ENCODE measurements at regions not wholly inside any gene's neighbourhood (a gene's known extent, or its start where the extent isn't known, plus 50 kb on each side); places are given as distances from the start of the nearest gene placed in this dataset.

DNA sequence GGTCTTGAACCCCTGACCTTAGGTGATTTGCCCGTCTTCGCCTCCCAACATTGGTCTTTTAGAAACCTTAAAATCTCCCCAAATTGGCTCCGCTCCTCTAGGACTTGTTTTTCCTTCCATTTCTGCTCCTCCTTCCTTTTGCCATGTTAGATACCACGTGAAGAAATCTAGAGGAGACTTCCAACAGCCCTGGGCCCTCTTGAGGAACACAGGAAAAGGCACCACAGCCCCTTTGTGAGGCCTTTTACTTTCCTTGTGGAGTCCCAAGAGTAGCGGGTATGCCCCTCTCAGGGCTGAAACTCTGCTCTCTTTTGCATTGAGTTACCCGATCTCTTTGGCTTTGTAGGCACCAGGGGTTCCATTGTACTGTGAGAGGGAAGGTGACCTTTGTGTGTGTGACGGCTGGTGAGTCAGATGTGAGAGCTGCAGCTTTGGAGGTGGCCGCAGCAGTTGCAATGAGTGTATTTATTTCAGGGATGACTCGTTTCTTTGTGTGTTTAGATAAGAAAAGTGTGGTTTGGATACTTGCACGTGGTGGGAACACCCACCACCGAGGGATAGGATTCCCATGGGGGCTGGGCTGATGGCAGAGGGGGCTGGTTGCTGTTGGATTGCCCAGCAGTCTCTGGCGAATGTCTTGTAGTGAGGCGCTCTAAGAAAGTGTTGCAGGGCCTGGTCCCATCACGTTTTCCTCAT, 218.4 kb upstream of the HS6ST1 start (continued):
- TF ChIP-seq ZNF280D (CRISPR knock-in tag; IDR thresholded peaks at IDR 0.05) (no peak), TCF7 (IDR thresholded peaks at IDR 0.05; ENCODE audit: low read depth) (peak; percentile 31; the same call in 1 of the 2 replicates), ZNF773 (CRISPR knock-in tag; IDR thresholded peaks at IDR 0.05; ENCODE audit: borderline replicate concordance) (no peak), KDM3A (CRISPR knock-in tag; IDR thresholded peaks at IDR 0.05; ENCODE audit: low read depth) (no peak), HDAC1 (CRISPR knock-in tag; IDR thresholded peaks at IDR 0.05) (no peak), FOXA1 (IDR thresholded peaks at IDR 0.05) (no peak), FOXA1 (CRISPR knock-in tag; IDR thresholded peaks at IDR 0.05) (0 out of 2 replicates have a peak, but pooled peaks have one; percentile 25), ZNF572 (CRISPR knock-in tag; IDR thresholded peaks at IDR 0.05) (no peak), NR3C1 (CRISPR knock-in tag; IDR thresholded peaks at IDR 0.05) (no peak), SAP130 (CRISPR knock-in tag; IDR thresholded peaks at IDR 0.05; ENCODE audit: low read depth) (0 out of 2 replicates have a peak, but pooled peaks have one; percentile 35), MAX (IDR thresholded peaks at IDR 0.05) (peak; percentile 55; the same call in 1 of the 2 replicates), NR2F6 (IDR thresholded peaks at IDR 0.05) (peak; percentile 51; the same call in 1 of the 2 replicates), NR2F6 (CRISPR knock-in tag; IDR thresholded peaks at IDR 0.05) (peak; percentile 63; the same call in 1 of the 2 replicates), ZNF329 (CRISPR knock-in tag; IDR thresholded peaks at IDR 0.05; ENCODE audit: low read depth) (no peak), KLF6 (CRISPR knock-in tag; IDR thresholded peaks at IDR 0.05) (no peak), ZNF234 (CRISPR knock-in tag; conservative IDR thresholded peaks at IDR 0.05) (no peak), ZNF317 (CRISPR knock-in tag; IDR thresholded peaks at IDR 0.05) (no peak), ZEB1 (IDR thresholded peaks at IDR 0.05; ENCODE audit: insufficient replicate concordance, low read depth) (no peak), KLF11 (CRISPR knock-in tag; IDR thresholded peaks at IDR 0.05) (no peak), ZNF720 (CRISPR knock-in tag; IDR thresholded peaks at IDR 0.05) (no peak), ZC3H4 (CRISPR knock-in tag; IDR thresholded peaks at IDR 0.05; ENCODE audit: borderline replicate concordance) (no peak), POLR2G (IDR thresholded peaks at IDR 0.05; ENCODE audit: low read depth, low read length) (no peak), HHEX (CRISPR knock-in tag; IDR thresholded peaks at IDR 0.05) (peak; percentile 31; the same call in 1 of the 2 replicates), SALL1 (CRISPR knock-in tag; IDR thresholded peaks at IDR 0.05) (0 out of 2 replicates have a peak, but pooled peaks have one; percentile 20), ARID2 (CRISPR knock-in tag; IDR thresholded peaks at IDR 0.05; ENCODE audit: borderline replicate concordance) (no peak)
- TF ChIP-seq, protein P1, sequence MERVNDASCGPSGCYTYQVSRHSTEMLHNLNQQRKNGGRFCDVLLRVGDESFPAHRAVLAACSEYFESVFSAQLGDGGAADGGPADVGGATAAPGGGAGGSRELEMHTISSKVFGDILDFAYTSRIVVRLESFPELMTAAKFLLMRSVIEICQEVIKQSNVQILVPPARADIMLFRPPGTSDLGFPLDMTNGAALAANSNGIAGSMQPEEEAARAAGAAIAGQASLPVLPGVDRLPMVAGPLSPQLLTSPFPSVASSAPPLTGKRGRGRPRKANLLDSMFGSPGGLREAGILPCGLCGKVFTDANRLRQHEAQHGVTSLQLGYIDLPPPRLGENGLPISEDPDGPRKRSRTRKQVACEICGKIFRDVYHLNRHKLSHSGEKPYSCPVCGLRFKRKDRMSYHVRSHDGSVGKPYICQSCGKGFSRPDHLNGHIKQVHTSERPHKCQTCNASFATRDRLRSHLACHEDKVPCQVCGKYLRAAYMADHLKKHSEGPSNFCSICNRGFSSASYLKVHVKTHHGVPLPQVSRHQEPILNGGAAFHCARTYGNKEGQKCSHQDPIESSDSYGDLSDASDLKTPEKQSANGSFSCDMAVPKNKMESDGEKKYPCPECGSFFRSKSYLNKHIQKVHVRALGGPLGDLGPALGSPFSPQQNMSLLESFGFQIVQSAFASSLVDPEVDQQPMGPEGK (CRISPR knock-in tag; IDR thresholded peaks at IDR 0.05) = no peak
